HG02759 (cell line): ENCODE measurements at regions not wholly inside any gene's neighbourhood (a gene's known extent, or its start where the extent isn't known, plus 50 kb on each side); places are given as distances from the start of the nearest gene placed in this dataset.
A peak's percentile ranks its signal among the peaks of the same experiment; 100 is the strongest.

Source experiments
- ATAC-seq: cut with Tn5 transposase; IDR thresholded peaks from one replicate; pipeline ENCODE4 v1.9.1; 2021; ENCODE audit warnings: mild to moderate bottlenecking, moderate library complexity; ENCODE audit not compliant: unreplicated experiment

DNA sequence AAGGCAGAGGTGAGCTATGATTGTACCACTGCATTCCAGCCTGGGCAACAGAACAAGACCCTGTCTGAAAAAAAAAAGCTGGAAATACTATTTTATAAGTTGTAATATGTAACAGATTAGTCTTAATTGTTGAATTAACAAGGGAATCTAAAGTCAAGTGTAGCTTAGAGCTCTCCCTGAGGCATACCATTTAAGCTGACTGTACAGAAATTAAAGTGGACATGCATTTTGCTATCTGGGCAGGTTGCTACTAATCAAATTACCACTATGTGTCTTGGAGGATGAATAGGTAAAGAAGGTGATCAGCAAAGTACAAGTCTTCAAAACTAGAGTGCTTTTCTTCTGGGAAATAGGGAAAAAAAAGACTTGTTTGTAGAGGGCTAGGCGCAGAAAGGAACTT is 205.3 kb upstream of the JADE1 start:
- no peak for ATAC-seq

DNA sequence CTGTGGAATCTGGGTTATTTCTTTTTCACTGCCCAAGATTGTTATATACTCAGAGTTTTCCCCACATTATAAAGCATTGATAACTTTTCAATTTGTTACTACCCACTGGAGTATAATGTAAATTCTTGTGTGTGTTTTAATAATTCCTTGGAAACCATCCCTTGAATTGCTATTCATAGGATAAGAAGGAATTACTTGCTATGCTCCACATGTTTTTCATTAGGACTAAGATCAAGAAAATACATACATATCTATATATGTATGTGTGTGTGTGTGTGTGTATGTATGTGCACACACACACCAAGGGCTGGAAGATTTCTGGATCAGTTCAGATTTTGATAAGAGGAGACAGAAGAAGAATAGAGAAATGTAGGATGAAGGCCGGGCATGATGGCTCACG is 206.4 kb upstream of the JADE1 start:
- no peak for ATAC-seq

DNA sequence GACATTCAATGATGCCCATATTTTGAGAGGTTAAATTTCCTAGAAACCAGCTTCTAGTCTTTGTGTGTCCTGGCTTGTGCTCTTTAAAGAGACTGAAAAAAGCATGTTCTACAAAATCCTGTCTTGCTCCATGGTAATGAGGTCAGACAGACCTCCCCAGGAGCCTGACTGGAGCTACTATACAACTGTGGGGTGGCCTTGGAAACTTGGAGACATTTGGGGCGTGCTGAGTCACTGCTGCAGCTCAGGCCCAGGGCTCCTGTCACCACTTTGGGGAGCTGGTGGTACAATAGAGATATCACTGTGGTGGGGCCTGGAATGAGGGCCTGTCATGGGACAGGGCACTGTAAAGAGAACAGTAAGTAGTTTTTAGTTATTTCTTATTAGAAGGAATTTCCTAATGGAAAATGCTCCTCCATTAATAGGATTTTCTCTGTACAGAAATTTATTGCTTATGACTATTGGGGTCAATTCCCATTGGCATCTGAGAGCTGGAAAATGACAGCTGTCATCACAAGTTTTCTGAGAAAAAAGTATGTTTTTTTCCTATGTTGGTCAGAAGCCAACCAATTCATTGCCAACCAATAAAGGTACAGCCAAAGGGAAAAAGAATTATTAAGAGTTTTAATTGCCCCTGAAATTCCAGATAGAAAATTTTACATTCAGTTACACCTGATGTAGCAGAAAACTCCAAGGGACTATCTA is 207.4 kb upstream of the JADE1 start:
- ATAC-seq, result no peak

DNA sequence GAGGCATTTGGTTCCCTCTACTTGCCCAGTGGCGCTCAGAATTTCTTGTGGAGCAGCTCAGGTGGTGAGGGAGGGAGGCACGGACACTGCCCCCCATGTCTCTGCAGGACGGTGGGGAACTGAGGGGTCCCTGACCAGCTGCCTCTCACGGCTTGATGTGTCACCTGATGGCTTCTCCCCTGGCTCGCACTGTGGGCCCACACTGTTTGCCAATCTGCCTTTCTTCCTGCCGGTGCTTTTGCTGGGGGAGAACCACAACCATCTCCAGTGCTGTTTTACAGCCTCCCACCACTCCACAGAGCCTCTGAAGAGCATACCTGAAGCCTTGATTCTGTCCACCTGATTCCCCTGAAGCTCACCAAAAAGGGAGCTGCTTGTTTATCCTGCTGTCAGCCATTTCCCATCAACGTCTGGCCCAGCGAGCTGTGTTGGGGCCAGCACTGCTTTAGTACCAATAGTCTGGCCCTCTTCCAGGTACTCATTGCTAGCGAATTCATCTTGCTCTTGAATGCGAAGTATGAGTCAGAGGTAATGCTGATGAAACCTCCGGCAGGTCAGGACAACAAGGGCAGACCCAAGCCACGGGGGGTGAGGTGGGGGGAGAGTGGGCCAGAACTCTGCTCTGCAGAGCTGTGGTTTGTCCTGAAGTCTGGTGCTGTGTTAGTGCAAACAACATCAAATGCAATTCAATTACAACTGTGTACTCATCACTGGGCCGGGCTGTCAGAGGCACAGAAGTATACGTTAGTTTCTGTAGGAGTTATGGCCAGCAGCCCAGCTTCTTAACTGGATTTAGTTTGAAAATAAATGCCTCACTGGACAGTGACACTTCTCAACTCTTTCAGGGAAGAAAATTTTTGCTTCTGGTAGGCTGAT is 208.3 kb upstream of the JADE1 start:
- no peak for ATAC-seq

DNA sequence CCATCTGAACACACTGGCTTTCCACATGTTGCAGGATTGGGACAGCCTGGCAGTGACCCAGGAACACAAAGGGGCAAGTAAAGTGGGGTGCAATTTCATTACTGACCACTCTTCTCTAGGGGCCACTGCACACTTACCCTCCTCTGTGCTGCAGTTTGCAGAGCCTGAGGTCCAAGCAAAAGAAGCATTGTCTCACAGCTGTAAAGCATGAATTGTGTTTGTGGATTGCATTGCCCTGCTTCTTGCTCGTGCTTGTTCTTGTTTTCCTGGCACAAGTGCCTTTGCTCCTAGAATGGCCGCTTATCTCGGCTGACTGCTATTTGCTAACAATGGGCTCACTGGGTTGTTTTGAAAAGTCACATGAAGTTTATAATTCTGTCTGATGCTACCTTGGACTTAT is 209.1 kb upstream of the JADE1 start:
- no peak for ATAC-seq

DNA sequence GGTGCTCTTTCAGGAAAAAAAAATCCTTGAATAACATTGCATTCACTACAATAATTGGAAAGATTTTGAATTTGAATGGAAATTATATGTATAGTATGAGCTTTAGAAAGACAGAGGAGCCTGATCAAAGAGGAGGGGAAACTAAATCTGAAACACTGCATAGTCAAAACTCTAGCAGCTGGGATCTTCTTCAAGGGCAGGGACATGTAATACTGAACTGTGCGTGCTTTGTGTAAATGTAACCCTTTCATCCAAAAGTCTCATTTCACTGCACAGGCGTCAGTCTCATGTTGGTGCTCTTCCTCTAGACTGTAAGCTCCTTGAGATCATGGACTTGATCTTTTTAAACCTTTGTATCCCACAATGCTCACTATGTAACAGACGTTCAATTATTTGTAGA is 212.0 kb upstream of the JADE1 start:
- no peak for ATAC-seq

DNA sequence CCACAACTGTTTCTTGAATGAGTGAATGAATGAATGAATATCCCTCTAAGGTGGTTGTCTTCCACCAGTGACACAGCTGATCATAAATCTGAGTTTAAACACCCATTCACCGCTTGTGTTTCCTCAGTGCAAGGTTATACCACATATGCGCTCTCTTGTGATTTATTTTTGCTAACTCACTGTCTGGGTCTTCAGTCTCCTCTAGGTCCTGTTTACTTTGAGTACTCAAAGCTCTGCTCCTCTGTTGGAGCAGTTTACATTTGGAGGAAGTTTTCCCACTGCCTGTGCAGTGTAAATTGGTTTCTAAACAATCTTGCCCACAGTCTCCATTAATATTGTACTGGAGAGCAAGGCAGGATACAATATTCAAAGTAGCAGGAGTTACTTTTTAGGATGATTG is 212.6 kb upstream of the JADE1 start:
- ATAC-seq, result no peak

DNA sequence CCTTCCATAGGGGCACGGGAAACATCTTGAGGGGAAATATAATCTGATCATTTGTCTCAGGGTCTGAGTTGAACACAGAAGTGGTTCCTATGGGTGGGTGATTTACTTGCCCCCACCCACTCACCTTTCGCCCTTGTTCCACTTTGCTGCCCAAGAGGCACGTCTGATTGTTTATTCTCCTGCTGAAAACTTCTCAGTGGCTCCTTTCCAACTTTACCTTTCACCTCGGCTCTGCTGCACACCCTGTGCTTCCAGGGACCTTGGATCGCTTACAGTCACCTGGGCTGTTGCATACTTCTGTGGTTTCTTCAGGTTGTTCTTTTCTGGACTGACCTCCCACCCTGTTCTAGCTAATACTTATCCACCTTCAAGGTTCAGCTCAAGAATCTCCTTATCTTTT is 213.4 kb upstream of the JADE1 start:
- ATAC-seq, result no peak

DNA sequence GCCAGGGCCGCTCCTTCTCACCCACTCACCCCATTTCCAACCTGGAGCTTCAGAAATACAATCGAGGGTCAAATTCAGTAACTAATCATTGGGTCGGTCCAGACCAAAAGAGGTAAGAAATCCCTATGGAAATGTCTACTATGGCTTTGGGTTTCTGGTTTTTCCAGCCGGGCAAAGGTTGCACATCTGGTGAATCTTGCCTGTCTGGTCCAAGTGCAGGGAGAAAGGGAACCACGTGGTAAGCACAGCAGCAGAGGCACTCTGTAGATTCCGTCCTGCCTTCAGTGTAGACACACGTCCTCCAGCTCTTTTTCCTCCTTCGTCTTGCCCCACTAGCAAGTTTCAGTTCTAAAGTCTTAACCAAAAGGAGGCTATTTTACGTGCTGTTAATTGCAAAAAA is 218.0 kb upstream of the JADE1 start:
- ATAC-seq, result no peak

DNA sequence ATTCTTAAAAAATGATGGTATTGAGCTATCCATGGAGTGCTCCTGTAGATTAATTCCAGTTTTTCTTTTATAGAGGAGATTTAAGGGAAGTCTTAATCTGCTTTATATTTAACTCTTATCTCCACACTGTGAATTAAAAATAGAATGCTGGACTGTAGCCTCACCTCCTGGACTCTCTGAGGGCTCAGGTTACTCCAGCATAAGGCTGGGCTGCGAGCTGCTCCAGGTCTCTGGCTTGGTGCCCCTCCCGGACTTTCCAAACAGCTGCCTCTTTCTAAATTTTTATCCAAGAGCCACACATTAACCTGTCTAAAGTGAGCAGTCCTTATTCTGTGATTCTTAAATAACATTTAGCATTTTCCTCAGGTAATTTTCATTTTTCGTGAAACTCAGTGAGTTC is 218.7 kb upstream of the JADE1 start:
- no peak for ATAC-seq

DNA sequence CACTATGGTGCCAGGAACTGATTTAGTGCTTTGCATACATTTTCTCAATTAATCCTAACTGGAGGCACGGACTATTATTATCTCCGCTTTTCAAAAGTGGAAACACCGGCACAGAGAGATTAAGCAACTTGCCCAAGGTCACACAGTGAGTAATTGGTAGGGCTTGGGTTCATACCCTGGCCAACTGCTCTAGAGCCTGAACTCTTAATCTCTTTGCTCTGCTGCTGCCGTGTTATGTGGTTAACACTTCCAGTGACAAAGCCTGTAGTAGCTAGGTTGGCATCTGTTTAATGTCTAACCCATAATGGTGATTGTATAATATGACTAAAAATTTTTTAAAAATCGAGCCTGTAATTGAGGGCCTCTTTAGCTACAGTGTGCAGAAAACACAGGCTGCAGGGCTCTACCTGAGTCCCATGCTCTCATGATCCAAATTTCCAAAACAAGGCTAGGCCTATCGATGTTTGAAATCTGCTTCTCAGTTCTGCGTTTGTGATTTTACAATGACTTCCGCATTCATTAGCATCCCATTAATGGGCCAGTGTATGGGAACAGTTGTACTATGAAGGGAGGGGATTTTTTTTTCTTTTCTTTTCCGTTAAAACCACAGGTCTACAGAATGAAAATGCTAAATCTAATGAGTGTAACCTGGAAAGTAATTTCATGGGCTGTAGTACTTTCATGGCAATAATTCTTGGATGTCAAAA is 219.3 kb upstream of the JADE1 start:
- ATAC-seq, result no peak

DNA sequence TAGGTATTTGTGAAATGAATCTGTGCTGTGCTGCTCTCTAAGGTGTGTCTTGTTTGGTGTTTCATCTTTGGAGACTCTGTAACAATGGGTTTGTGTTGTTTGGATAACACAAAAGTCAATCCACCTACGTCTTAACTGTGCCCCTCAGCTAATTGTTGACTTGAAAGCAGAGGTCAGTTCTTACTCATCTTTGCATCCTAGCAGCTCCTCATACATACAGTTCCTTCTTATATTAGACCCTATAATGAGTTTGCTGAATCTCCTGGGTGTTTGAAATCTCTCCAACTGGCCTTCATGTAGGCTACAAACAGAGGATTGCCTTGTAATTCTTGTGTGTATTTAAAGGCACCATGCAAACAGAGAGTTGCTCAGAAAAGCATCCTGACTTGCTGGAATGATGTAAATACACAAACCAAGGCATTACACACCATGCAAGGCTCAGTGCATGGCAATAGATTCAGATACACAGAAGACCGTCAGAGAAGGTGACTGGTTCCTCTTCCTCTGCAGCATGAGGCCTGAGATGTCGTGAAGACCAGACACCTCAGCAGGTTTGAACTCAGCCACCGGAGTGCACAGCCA is 220.0 kb upstream of the JADE1 start:
- ATAC-seq, result no peak

DNA sequence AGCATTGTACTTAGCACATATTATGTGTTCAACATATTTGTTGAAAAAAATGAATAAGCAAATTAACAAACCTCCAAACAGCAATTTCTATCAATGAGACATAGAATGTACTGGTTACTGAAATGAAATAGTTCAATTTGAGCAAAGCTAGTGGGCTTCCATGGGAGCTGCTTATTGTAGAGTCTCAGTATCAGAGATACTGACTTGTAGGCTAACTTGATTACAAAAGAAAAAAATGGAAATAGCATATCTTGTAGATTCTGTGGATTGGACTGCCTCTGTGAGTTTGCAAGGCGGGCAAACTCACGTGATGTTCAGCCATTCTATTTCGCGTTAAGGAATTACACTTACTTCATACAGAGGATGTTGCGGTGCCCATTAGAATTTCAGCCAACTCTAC is 222.1 kb upstream of the JADE1 start:
- ATAC-seq, result no peak

DNA sequence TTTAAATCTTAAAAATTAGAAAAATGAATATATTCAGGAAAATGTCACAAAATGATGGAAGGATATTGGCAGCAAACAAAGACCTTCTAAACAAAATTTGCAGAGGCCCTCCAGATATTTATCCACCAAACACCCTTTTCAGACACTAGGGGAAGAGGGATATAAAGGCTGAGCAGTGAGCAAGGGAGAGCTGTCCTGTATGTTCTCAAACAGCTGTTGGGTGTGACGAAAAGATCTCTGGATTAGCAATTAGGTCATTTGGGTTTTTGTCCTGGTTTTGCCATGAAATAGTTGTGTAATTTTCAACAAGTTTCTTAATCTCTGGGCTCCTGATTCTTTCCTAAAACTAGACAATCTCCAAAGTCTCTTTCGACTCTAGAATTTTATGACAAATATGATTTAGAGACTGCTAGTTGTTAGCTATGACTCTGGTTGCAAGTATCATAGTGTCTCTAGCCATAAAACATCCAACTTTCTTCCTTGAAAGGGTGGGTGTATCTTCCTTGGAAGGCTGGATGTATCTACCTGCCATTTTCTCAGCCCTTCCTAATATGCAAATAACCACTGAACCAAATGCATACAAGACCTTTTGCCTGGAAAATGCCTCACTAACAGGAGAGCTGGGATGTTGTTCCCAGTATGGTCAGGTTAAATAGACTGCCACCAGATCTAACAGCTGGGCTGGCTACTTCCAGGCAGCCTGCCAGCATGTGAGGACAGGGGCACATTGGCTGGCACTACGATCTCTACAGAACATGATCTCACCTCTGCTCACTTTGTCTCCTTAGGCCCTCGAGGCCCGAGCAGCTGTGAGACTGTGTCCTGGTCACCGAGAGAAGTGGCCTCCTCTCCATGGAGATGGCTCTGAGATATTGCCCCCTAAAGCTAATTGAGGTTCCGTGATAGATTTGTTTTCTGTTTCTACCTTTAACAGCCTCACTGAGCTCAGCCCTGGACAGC is 225.5 kb upstream of the JADE1 start:
- no peak for ATAC-seq

DNA sequence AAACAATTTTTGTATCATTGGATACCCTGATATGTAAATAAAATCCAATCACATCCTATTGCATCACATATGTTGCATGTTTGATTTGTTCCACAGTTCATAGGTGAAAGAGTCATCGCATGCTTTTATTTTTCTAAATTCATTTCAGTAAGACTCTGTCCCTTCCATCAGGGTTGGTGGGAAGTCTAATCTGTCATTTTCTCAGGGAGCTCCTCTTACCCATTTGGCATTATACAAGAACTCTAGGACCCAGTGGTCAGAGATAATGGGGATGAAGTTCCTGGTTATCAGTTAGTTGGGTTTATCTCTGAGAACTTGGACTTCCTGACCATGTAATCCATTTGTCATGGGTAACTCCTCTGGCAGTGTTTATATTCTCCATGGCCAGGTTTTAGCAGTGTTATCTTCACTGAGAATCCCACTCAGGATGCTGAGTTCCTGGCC is 227.1 kb upstream of the JADE1 start:
- ATAC-seq, result no peak

DNA sequence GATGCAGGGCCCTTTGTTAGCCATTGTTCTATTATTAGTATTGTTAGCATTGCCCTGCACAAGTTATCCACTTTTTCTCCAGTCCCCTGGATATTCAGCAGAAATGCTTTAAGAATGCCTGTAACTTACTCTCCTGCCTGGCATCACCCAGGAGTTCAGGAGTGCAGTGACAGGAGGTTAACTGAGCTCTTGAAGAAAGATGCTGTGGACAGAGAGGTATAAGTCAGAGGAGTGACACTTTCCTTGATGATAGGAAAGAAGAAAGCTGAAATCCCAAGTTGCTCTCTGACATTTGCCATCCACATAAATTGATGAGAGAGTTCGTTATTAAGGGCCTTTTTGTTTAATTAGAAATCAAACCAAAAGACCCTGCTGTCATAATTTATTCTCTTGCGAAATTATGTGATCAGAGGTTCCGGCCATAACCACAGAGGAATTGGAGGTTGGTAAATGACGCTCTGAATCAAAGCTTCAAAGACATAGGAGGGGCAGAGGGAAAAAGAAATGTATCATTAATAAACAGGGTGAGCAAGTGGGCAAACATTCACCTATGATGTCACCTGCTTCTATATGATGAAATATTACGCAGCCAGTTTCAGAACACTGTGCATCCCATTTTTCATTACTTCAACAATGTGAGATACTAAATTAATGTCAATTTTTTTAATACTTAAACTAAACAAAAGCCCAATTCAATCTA is 230.2 kb upstream of the JADE1 start:
- ATAC-seq, result no peak

DNA sequence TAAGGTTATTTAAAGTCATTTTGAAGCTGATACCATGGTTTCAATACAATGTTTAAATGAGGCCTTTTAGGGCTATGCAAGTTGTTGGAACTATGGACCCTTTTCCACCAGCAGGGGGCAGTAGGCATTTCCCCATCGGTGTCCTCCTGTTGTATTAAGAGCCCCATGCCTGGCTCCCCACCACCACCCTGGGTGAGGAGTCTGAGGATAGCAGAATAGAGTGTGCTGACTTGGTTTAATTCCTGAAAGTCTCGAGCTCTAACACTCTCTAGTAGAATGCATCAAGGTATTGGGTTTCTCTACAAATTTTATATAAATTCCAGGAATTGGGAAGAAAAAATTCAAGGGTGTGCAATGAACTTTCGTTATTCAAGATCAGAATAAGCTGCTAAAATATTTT is 234.8 kb upstream of the JADE1 start:
- peak; percentile 90 for ATAC-seq

DNA sequence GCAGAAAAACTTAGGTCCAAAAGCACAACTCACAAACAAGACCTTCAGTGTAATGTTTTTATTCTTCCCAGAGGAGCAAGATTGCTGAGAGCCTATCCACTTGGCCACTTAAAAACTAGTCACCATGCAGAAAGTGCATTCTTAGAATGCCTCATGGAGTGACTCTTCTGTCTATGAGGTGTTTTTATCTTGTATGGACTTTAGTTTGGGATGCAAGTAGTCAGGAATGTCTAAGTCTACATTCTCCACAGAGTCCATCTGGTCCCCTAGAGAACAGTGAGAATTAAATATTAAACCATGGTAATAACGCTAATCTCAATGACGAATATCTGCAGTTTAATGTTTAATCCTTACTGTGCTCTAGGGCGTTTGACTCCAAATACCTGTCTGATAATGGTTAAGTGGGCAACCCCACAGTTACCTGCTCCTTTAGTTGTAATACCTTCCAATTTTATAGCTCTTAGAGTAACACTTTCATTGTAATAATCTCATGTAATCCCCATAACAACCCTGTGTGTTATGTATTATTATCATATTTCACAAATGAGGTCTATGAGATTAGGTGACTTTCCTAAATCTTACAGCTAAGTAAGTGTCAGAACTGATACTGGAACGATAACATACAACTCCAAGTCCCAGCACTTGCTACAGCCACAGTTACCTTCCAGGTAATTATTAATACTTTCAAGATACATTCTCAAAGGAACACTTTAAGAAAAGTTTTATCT is 235.6 kb upstream of the JADE1 start:
- no peak for ATAC-seq

DNA sequence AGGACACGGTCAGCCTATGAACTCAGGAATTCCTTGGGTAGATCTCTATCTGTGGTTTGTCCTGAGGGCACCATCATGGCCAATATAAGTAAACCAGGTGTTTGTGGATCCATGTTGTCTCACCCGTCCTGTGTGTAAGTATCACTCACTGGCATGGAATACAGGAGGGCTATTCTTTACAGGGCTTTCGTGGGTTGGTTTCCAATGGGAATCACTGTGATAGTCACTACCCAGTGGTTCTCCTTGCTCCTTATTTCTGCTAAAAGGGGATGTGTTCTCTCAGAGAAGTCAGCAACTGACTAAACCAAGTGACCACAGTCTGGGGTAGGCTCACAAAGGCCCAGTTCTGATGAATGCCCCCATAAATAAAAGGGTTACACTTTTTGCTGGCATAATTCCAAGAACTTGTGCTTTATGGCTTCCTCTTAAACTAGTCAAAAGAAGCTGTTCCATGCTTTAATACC is 236.7 kb upstream of the JADE1 start:
- ATAC-seq, result no peak
